RKO (cell line): ENCODE measurements at regions not wholly inside any gene's neighbourhood (a gene's known extent, or its start where the extent isn't known, plus 50 kb on each side); places are given as distances from the start of the nearest gene placed in this dataset.
"Not testable (repeated sequence)": the region's sequence is repeated elsewhere in the genome, so short reads cannot be mapped to it uniquely, and the experiment has no call there.

Experiments used
- DNase-seq: peaks from one replicate; pipeline ENCODE4 v3.0.0-alpha.2; 2016; ENCODE audit warnings: low spot score

DNA sequence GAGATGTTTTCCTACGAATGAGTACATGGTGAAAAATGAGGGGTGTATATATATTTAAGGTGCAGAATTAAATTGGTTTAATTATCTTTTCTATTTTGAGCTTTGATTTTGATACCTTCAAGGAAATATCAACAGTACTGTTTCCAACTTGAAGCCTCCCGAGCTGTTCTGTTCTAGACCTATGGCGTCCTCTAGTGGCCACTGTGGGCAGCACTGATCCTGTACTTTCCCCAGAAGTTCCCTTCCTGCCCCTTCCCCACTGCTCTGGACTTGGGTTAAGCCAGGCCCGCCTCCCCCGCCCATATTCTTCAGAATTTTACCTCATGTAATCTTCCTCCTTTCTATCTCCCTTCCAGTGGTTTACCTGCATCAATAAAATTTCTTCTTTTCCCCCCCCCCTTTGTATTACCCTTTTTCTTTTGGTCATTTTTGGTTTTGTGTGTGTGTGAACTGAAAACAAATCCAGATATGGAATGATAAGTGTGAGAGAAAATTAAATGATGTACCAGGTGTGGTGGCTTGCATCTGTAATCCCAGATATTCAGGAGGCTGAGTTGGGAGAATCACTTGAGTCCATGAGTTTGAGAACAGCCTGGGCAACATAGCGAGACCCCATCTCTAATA lies 1643.5 kb downstream of the TP53TG3F start:
- peak; percentile 17 for DNase-seq

DNA sequence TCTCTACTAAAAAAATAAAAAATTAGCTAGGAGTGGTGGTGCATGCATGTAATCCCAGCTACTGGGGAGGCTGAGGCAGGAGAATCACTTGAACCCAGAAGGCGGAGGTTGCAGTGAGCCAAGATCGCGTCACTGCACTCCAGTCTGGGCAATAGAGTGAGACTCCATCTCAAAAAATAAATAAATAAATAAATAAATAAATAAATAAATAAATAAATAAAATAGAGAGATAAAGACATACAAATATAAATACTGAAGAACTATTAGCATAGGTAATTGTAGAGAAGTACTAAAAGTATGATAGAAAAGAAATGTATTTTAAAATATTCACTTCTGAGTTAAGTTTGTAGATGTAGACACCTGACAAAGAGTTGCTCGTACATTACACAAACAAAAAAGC lies 1652.4 kb downstream of the TP53TG3F start:
- DNase-seq: not testable (repeated sequence)

DNA sequence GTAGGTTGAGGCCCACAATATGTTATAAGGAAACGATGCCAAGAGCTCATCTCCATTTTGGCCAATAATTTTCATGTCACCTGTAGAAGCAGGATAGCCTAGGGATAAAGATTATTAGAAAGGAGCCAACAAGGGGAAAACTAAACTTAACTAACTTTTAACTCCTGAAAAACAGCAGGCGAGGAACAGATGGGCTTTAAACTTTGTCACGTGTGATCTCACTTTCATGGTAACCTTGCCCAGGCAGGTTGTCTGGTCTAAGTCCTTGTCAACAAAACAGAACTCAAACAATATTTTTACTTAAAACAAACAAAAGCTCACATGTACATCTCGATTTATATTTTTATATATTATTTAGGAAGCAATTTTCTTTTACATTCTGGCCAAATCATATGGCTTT lies 1672.0 kb downstream of the TP53TG3F start:
- DNase-seq: no peak

DNA sequence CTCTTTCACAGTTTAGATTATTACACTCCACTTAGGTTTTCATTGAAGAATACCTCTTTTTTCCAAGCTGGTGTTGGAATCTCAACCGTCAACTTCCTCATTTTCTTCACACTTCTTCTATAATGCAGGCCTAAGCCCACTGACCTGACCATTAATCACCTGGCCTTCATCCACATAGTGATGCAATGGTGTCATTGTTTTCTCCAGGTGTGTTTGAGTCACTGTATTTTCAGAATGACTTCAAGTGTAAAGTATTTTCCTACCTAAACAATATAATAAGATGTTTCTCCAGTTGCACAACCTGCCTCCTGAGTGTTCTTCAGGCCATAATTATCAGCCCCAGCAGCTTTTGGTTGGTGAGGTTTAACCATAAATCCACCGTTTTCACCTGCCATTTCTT lies 1675.1 kb downstream of the TP53TG3F start:
- DNase-seq: no peak

DNA sequence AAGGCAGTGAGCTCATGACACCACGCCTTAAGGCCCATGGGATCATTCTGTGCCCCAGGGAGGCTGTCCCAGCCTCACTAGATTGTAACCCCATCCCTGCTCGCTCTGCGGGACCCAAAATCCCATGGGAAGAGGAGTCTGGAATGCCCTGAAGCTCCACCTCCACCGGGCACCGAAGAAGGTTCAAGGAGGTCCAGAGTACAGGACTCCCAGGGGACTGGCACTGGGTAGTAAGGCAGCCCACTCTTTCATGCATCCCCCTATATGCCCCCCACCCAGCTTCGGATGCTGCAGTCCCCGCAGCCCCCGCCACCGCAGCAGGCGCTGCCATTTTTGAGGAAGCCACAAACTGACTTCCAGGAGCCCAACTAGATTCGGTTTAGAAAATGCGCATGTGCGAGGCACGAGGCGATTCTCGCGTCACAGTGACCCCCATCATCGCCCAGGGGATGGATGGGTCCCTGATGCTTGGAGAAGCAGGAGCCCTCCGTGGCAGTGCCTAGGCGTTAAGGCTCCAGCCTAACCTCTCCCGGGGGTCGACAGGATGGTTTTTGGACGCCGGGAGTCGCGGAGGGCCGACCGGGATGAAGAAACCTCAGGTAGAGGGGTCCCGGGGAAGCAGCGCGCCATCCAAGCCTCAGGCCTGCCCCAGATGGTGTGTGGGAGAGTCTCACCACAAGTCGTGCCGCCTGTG lies 1681.0 kb downstream of the TP53TG3F start:
- no peak for DNase-seq

DNA sequence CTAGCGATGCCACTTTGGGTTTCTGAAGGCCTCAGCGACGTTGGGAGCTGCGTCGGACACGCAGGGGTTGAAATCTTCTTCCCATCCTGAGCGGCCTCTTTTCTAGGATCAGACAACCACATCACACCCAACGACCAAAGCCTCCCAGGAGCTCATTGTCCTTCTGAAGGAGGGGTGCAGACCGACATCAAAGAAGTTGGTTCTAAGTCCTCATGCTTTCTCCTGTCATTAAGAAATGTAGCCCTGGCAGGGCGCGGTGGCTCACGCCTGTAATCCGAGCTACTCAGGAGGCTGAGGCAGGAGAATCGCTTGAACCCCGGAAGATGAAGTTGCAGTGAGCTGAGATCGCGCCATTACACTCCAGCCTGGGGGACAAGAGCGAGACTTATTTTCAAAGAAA lies 1681.9 kb downstream of the TP53TG3F start:
- no peak for DNase-seq

DNA sequence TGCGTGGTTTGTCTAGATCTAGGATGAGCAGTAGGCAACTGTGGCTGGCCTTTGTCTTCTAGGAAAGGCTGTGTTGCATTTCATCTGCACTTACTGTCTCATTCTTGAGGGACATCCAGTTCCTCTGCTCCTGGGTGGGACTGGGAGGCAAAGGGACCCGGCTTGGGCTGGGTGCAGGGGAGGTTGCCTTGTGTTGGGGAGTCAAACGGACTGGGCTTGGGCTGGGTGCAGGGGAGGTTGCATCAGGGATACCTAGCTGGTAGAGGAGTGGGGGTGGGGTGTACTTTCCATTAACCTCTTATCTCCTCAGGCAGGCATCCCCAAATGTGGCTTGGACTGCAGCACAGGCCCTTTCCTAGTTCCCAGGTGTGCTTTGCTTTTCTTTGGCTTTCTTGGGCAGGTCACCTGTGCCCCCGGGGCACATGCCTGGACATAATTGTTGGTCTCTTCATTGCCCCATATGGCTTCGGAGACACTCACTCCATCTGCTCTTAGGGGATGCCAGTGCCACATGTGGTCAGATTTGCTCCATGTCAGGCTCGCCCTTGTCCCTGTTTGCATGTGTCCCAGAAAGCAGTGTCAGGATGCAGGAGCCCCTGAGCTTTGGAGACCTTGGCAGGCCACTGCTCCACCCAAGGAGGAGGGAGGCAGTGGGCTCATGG lies 1682.9 kb downstream of the TP53TG3F start:
- no peak for DNase-seq

DNA sequence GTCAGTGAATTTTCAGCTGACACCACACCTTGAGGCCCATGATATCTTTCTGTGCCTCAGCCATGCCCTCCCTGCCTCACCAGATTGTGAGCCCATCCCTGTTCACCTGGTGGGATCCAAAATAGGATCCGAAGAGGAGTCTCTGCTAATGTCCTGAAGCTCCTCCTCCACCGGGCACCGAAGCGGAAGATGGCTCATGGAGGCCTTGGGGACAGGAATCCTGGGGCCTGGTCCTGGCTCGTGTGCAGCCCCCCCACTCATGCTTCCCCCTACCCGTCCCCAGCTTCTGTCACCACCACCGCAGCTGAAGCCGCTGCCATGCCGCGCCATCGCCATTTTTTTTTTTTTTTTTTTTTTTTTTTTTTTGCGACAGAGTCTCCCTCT lies 1683.4 kb downstream of the TP53TG3F start:
- no peak for DNase-seq

DNA sequence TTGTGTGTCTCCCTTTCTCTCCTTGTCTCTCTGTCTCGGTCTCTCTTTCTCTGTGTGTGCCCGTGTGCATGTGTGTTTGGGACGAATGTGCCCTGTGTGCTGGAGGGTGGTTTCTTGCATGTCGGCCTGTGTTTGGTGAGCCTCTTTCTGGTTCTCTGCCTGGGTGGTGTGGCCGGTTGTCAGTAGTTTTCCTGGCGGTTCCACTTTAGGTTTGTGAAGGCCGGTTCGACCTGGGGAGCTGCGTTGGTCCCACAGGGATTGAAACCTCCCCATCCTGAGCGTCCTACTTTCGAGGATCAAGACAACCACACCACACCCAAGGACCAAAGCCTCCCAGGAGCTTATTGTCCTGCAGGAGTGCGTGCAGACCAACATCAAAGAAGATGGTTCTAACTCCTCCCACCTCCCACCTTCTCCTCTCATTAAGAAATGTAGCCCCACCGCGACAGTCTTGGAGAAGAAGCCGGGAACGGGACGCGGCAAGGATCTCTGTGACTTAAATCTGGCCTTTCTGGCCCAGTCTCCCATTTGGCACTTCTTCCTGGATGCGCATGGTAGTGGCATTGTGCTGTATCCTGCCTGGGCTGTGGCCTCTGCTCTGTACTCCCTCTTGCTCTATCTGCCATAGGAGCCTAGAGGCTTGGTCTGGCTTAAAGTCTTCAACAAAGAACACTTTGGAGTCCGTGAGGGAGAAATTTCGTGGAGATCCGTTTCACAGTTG lies 1685.0 kb downstream of the TP53TG3F start:
- no peak for DNase-seq

DNA sequence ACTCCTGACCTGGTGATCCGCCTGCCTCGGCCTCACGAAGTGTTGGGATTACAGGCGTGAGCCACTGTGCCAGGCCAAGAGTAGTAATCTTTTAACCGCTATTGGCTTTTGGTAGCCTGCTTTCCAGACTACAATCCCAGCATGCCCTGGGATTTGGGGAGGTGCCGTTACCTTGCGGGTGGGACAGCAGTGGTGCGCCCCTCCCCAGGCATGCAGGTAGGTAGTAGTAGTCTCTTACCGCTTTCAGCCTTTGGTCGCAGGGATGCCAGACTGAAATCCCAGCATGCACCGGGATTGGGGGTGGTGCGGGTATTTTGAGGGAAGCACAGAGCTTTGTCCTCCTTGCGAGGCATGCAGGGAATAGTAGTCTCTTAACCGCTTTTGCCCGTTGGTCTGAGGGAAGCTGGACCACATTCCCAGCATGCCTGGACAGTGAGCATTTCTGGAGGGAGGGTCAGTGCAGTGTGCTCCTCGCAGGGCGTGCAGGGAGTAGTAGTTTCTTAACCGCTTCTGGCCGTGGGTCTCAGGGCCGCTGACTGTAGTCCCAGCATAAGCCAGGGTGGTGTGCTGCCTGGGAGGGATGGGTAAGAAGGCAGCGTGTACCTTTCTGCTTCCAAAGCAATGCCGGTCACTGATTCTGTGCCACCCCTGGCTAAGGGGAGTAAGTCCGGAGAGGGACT lies 1686.8 kb downstream of the TP53TG3F start:
- no peak for DNase-seq

DNA sequence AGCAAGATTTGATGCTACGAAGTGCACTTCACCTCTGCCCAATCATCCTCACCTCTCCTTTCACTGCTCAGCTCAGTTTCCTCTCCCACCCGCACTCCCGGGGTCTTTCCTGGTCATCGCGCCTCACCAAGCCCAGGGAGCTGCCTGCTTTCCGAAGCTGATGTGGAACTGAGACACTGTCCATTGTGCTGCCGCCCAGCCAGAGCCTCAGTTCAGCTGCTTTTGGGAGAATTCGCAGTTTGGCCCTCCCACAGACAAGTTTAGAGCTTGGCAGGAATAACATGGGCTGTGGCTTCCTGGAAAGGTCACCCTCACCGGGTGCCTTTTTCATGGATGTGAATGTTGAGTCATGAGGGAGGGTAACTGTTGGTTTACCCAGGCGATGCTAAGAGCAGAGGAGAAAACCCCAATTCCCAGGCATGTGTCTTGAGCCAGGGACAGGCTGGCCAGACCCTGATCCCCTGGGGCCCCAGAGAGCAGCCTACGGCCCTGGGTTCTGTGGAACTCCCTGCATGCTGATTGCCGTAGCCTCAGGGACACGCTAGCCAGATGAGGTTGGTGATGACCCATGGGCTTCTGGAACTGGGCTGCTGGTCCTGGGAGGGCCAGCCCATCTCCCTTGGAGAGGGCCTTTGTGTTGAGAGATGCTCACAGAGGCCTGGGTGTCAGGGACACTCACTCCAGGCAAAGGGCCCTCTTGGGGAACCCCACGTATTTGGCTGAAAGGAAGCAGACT lies 1687.5 kb downstream of the TP53TG3F start:
- DNase-seq: no peak

DNA sequence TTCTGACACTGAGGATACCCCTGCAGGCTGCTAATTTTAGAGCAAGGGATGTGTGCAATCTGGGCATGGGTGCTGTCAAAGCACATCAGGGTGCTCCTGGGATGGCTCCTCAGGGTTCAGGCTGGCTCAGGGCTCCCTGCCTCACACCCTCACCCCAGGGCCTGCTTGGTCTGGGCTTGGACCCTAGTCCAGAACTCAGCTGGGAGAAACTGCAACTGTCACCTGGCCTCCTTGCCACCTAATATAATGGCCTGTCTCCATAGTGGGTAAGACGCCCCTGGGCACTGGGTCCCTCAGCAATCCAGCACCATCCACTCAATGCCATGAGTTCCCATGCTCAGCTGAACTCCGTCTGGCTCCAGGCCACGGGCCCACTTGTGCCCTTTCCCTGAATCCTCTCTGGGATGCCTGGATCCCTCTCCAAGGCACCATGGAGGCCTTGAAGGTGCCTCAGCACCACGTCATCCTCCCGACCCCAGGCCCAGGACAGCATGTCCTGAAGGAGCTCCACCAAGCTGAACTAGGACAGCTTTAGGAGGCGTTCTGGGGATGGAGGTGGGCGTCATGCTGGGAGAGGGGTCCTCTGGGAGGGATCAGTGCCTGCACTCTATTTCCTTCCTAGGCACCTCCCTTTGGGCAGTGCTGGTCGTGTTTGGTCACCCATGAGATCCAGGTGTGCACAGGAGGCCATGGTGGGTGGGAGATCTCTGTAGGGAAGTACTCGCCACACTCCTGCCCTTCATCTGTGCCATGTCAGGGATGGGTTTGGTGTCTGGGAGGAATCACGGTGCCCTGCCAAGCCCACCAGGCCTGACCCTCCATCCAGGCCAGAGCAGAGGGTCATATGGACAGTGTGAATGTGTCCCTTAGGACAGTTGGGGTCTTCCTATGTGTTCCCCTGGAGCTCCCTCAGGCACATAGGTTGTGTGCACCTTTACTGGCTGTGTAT lies 1688.4 kb downstream of the TP53TG3F start:
- DNase-seq: no peak

DNA sequence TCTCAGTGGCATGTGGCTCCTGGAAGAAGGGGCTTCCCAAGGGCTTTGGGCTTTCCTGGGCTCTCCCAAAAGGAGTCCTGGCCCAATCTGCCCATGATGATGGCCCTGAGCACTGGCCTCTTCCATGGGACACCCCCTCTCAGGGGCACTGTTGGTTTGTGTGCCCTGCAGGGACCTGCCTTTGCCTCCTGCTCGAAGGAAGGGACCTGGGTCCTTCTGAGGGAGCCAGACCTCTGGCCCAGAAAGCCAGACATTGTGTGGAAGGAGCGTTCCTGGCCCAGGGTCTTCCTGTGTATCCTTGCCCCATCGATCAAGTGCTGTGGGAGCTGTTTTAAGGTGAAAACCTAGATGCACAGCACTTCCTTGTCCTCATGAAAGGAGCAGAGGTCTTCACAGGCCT lies 1689.3 kb downstream of the TP53TG3F start:
- no peak for DNase-seq

DNA sequence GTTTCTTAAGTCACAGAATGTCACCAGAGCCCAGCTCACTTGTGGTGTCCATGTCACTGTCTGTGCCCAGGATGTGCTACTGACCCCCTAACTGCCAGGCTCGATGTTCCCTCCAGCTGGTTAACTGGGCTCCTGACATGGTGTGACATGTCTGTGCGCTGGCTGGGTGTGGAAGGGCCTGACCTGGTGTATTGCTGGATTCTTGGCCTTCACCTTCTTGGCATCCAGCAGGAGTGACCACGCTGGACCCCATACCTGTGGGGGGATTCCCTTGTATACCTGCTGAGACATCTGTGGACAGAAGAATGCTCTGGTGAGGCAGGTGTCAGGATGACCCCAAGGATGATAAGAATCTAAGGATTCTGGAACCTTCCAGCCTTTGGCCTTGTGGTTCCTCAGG lies 1690.1 kb downstream of the TP53TG3F start:
- DNase-seq: no peak

DNA sequence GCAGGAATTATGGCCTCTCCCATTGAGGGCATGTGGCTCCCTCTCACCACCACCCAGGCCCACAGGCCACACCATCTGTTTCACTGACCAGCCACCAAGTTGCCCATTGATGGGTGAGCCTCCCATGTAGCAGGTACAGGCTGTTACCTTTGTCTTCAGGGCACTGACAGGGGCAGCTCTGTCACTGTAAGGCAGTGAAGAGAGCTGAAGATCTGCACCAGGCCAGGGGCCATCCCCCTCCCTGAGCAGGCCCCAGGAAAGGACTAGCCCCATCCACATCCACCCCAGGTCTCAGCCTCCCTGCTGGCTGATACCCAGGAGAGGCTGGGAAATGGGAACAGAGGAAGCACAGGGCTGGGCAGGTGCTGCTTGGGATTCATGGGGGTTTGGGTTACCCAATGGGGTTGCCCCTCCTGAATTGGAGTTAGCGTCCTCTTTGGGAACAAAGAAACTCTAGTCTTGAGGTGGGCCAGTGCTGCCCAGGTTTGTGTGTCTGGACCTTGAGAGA lies 1691.4 kb downstream of the TP53TG3F start:
- DNase-seq: no peak

DNA sequence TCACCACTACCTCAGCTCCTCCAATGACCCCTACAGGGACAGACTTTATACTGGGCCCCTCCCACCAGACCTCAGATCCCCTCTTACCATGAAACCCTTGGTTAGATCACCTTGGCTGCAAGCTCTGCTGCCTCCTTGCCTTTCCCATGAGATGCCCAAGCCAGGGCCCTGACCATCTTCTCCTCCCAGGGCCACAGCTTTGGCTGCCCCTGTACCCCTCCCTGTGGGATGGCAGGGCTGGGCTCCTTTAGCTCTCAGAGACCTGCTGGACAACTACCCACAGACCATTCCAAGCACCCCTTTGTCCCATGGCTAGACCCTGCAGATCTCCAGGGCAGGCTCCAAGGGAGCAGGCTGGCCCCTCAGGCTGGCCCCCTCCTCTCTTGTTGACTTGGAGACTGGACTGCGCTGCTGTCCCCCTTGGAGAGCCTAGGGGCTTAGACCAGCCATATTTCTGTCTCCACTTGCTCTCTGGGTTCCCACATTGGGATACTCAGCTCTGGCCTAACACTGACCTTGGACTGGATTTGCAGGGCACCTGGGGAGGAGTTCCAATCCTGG lies 1692.7 kb downstream of the TP53TG3F start:
- DNase-seq: no peak

DNA sequence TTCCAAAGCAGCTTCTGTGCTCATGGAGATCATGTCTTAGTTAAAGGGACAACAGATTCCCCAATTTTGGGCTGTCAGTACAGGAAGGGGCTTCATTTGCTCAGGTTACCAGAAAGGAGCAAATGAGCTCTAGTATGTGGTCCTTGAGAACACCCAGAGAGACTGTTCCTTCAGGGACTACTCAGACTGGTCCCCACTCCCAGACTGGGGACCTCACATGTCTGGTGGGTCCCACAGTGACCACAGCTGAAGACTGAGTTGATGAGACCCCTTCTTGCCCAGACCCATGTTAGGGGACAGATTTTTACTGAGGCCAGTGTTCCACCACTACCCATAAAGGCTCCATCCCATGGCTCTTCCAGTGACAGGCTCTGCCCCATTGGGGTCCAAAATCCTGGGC lies 1695.2 kb downstream of the TP53TG3F start:
- DNase-seq: no peak

DNA sequence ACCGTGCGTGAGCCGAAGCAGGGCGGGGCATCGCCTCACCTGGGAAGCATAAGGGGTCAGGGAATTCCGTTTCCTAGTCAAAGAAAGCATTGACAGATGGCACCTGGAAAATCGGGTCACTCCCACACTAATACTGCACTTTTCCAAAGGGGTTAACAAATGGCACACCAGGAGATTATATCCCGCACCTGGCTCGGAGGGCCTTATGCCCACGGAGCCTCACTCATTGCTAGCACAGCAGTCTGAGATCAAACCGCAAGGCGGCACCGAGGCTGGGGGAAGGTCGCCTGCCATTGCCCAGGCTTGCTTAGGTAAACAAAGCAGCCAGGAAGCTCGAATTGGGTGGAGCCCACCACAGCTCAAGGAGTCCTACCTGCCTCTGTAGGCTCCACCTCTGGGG lies 1698.1 kb downstream of the TP53TG3F start:
- not testable (repeated sequence) for DNase-seq

DNA sequence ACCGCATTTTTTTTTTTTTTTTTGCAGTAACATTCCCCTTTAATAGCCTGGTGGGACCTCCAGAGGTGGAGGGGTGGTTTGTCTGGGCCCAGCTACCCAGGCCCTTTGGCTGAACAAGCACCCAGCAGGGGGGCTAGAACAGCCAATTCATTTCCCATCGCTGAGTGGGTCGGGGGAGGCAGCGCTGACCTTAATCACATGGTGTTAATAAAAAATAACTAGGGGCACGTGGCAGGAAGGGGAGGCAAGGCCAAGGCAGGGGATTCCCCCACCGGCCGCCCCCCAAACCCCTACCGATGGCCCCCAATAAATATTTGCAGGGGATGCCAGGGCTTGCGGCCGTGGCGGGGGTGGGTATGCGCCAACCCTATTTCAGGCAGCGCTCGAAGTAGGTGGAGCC lies 1709.9 kb downstream of the TP53TG3F start:
- not testable (repeated sequence) for DNase-seq

DNA sequence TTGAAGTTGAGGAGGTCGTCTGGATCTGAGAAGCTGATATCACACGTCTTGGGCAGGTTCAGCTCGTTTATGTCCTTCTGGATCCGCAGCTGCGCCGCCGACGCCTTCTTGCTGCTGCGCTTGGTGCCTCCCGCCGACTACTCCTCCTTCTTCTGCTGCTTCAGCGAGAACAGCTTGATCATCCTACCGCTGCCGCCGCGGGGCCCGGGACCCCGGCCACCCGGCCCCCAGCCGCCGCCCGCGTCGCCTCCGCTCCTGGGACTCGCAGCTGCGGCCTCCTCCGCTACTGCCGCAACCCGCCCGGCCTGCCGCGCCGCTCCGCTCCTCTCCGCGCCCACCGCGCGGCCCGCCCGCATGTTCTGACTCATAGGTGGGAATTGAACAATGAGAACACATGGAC lies 1710.6 kb downstream of the TP53TG3F start:
- DNase-seq: not testable (repeated sequence)
